ENCODE measurements at regions not wholly inside any gene's neighbourhood (a gene's known extent, or its start where the extent isn't known, plus 50 kb on each side); places are given as distances from the start of the nearest gene placed in this dataset.

- no peak for DNase-seq (ENCODE audit: low read depth, low spot score)
Observed at GRCh38 chr1:68378296-68379084, 71.3 kb downstream of the RPE65 start.

GRCh38 chr1:68377098-68377497 lies 72.7 kb downstream of the RPE65 start:
- H3K27ac ChIP-seq = no peak overlapping the region
- no peak for DNase-seq (ENCODE audit: low read depth, low spot score)

More at GRCh38 chr1:68378296-68379084, 71.3 kb downstream of the RPE65 start:
- peak overlapping the region; percentile 74 for H3K27ac ChIP-seq

GRCh38 chr1:68376441-68376840 lies 73.3 kb downstream of the RPE65 start:
- H3K27ac ChIP-seq = no peak overlapping the region
- no peak for DNase-seq (ENCODE audit: low read depth, low spot score)

GRCh38 chr1:68375919-68376318 lies 73.8 kb downstream of the RPE65 start:
- no peak for DNase-seq (ENCODE audit: low read depth, low spot score)
- no peak overlapping the region for H3K27ac ChIP-seq

GRCh38 chr1:68373173-68373572 lies 76.6 kb downstream of the RPE65 start:
- DNase-seq (ENCODE audit: low read depth, low spot score) = no peak
- H3K27ac ChIP-seq = no peak overlapping the region

- DNase-seq (ENCODE audit: low read depth, low spot score) = no peak
Observed at GRCh38 chr1:68372487-68372886, 77.3 kb downstream of the RPE65 start.

GRCh38 chr1:68370101-68370915 lies 79.4 kb downstream of the RPE65 start:
- H3K27ac ChIP-seq = no peak overlapping the region
- DNase-seq (ENCODE audit: low read depth, low spot score) = no peak

More at GRCh38 chr1:68372487-68372886, 77.3 kb downstream of the RPE65 start:
- no peak overlapping the region for H3K27ac ChIP-seq

- no peak for DNase-seq (ENCODE audit: low read depth, low spot score)
- H3K27ac ChIP-seq = no peak overlapping the region
Observed at GRCh38 chr1:68366572-68366971, 83.2 kb downstream of the RPE65 start.

- H3K27ac ChIP-seq = no peak overlapping the region
- DNase-seq (ENCODE audit: low read depth, low spot score) = no peak
Observed at GRCh38 chr1:68365709-68366382, 83.9 kb downstream of the RPE65 start.

GRCh38 chr1:68363339-68363738 lies 86.4 kb downstream of the RPE65 start:
- H3K27ac ChIP-seq = no peak overlapping the region
- no peak for DNase-seq (ENCODE audit: low read depth, low spot score)

- no peak overlapping the region for H3K27ac ChIP-seq
- no peak for DNase-seq (ENCODE audit: low read depth, low spot score)
Observed at GRCh38 chr1:68361346-68361910, 88.3 kb downstream of the RPE65 start.

- no peak for DNase-seq (ENCODE audit: low read depth, low spot score)
- no peak overlapping the region for H3K27ac ChIP-seq
Observed at GRCh38 chr1:68359045-68359444, 90.7 kb downstream of the RPE65 start.

GRCh38 chr1:68358439-68358838 lies 91.3 kb downstream of the RPE65 start:
- no peak for DNase-seq (ENCODE audit: low read depth, low spot score)
- no peak overlapping the region for H3K27ac ChIP-seq

GRCh38 chr1:68355614-68356013 lies 94.1 kb downstream of the RPE65 start:
- DNase-seq (ENCODE audit: low read depth, low spot score) = no peak
- H3K27ac ChIP-seq = no peak overlapping the region

- H3K27ac ChIP-seq = no peak overlapping the region
- no peak for DNase-seq (ENCODE audit: low read depth, low spot score)
Observed at GRCh38 chr1:68352202-68352601, 97.6 kb downstream of the RPE65 start.

- no peak overlapping the region for H3K27ac ChIP-seq
- DNase-seq (ENCODE audit: low read depth, low spot score) = no peak
Observed at GRCh38 chr1:68347415-68347814, 102.3 kb downstream of the RPE65 start.

GRCh38 chr1:68346188-68346808 lies 103.5 kb downstream of the RPE65 start:
- DNase-seq (ENCODE audit: low read depth, low spot score) = no peak
- H3K27ac ChIP-seq = peak overlapping the region; percentile 9

GRCh38 chr1:68344208-68344607 lies 105.5 kb downstream of the RPE65 start:
- no peak for DNase-seq (ENCODE audit: low read depth, low spot score)
- H3K27ac ChIP-seq = no peak overlapping the region

GRCh38 chr1:68340951-68341350 lies 108.6 kb upstream of the WLS start:
- no peak overlapping the region for H3K27ac ChIP-seq
- DNase-seq (ENCODE audit: low read depth, low spot score) = no peak

GRCh38 chr1:68339505-68339904 lies 107.2 kb upstream of the WLS start:
- no peak overlapping the region for H3K27ac ChIP-seq
- DNase-seq (ENCODE audit: low read depth, low spot score) = no peak

All from epithelial cell of prostate (primary cell).